ENCODE measurements at regions not wholly inside any gene's neighbourhood (a gene's known extent, or its start where the extent isn't known, plus 50 kb on each side); places are given as distances from the start of the nearest gene placed in this dataset.

DNA sequence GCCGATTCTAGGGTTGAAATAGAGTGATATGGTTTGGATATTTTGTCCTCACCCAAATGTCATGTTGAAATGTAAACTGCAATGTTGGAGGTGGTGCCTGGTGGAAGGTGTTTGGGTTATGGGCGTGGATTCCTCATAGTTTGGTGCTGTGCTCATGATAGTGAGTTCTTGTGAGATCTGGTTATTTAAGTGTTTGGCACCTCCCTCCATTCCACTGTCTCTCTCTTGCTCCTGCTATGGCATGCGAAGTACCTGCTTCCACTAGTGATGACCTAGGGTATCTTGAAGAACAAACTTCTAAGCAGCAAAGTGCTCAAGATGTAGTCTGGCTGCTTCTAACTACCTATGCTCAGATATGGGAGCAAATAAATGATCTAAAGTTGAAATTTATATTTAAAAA is 56.0 kb upstream of the TSPAN18 start:
- H3K36me3 ChIP-seq (ENCODE audit: control insufficient read depth, insufficient read depth, low read length) = no peaks in the 10 kb centered on the region
- peak overlapping the region; percentile 55 for H3K9ac ChIP-seq (ENCODE audit: low read length)
- H3K27me3 ChIP-seq (ENCODE audit: control insufficient read depth, insufficient read depth, low read length) = no peaks in the 10 kb centered on the region
- H3K4me1 ChIP-seq (ENCODE audit: control insufficient read depth, insufficient read depth, low read length) = peaks cover 15% of the 10 kb centered on the region
- H3K4me3 ChIP-seq (ENCODE audit: low read depth, low read length) = peak overlapping the region; percentile 41
- H3K9me3 ChIP-seq (ENCODE audit: control insufficient read depth, insufficient read depth, low read depth, low read length) = peaks cover 12% of the 10 kb centered on the region
- peak overlapping the region; percentile 92 for H3K27ac ChIP-seq (ENCODE audit: low read depth, low read length)

GRCh38 chr11:44671234-44671633 is 55.5 kb upstream of the TSPAN18 start:
- Histone ChIP-seq H3K4me1 (ENCODE audit: control insufficient read depth, insufficient read depth, low read length) (peaks cover 15% of the 10 kb centered on the region), H3K27me3 (ENCODE audit: control insufficient read depth, insufficient read depth, low read length) (no peaks in the 10 kb centered on the region), H3K9ac (ENCODE audit: low read length) (peak overlapping the region; percentile 60), H3K36me3 (ENCODE audit: control insufficient read depth, insufficient read depth, low read length) (no peaks in the 10 kb centered on the region), H3K4me3 (ENCODE audit: low read depth, low read length) (peak overlapping the region; percentile 41), H3K27ac (ENCODE audit: low read depth, low read length) (peak overlapping the region; percentile 92), H3K9me3 (ENCODE audit: control insufficient read depth, insufficient read depth, low read depth, low read length) (peaks cover 12% of the 10 kb centered on the region)

DNA sequence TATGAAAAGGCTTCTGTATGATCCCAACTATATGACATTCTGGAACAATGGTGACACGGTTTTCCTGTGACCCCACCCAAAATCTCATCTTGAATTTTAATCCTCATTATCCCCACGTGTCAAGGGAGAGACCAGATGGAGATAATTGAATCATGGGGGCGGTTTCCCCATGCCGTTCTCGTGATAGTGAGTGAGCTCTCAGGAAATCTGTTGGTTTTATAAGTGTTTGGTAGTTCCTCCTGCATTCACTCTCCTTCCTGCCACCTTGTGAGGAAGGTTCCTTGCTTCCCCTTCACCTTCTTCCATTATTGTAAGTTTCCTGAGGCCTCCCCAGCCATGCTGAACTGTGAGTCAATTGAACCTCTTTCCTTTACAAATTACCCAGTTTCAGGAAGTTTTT is 53.1 kb upstream of the TSPAN18 start:
- Histone ChIP-seq H3K4me3 (ENCODE audit: low read depth, low read length) (no peak overlapping the region), H3K9ac (ENCODE audit: low read length) (no peak overlapping the region), H3K36me3 (ENCODE audit: control insufficient read depth, insufficient read depth, low read length) (no peaks in the 10 kb centered on the region), H3K27ac (ENCODE audit: low read depth, low read length) (no peak overlapping the region), H3K27me3 (ENCODE audit: control insufficient read depth, insufficient read depth, low read length) (no peaks in the 10 kb centered on the region), H3K4me1 (ENCODE audit: control insufficient read depth, insufficient read depth, low read length) (peaks cover 15% of the 10 kb centered on the region), H3K9me3 (ENCODE audit: control insufficient read depth, insufficient read depth, low read depth, low read length) (peaks cover 12% of the 10 kb centered on the region)

DNA sequence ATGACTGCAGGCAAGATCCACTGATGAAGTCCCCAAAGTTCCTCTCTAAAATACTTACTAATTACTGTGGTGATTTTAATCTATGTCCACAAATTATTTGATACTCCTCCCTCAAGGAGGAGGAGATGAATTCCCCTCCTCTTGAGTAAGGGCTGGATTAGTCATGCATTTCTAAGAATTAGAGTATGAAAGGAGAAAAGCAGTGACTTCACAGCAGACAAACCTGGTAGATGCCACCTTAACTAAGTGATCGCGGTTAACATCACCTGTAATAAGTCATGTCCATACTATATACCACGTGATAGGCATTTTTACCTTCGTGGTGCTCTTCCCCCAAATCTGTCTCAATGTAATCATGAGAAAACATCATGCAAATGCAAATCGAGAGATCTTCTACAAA is 52.0 kb upstream of the TSPAN18 start:
- Histone ChIP-seq H3K9me3 (ENCODE audit: control insufficient read depth, insufficient read depth, low read depth, low read length) (peaks cover 12% of the 10 kb centered on the region), H3K36me3 (ENCODE audit: control insufficient read depth, insufficient read depth, low read length) (no peaks in the 10 kb centered on the region), H3K27me3 (ENCODE audit: control insufficient read depth, insufficient read depth, low read length) (no peaks in the 10 kb centered on the region), H3K4me1 (ENCODE audit: control insufficient read depth, insufficient read depth, low read length) (peaks cover 16% of the 10 kb centered on the region), H3K9ac (ENCODE audit: low read length) (no peak overlapping the region), H3K27ac (ENCODE audit: low read depth, low read length) (no peak overlapping the region), H3K4me3 (ENCODE audit: low read depth, low read length) (no peak overlapping the region)

DNA sequence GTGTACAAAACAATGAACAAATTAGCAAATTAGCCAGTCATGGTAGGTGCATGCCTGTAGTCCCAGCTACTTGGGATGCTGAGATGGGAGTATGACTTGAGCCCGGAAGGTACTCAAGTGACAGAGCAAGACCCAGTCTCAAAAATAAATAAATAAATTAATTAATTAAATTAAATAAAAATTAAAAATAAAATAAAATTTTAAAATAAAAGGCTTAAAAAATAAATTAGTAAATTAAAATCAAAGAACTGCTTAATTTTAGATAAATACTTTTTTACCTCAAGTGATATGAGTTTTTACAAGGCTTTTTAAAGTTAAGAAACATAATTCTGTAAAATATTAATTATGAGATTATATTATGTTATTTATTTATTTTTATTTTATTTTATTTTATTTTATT is 50.9 kb upstream of the TSPAN18 start:
- no peak overlapping the region for H3K4me3 ChIP-seq (ENCODE audit: low read depth, low read length)
- H3K36me3 ChIP-seq (ENCODE audit: control insufficient read depth, insufficient read depth, low read length) = no peaks in the 10 kb centered on the region
- H3K4me1 ChIP-seq (ENCODE audit: control insufficient read depth, insufficient read depth, low read length) = peaks cover 19% of the 10 kb centered on the region
- no peak overlapping the region for H3K27ac ChIP-seq (ENCODE audit: low read depth, low read length)
- no peaks in the 10 kb centered on the region for H3K27me3 ChIP-seq (ENCODE audit: control insufficient read depth, insufficient read depth, low read length)
- peaks cover 12% of the 10 kb centered on the region for H3K9me3 ChIP-seq (ENCODE audit: control insufficient read depth, insufficient read depth, low read depth, low read length)
- no peak overlapping the region for H3K9ac ChIP-seq (ENCODE audit: low read length)

Measured in HUES6 (cell line).